ENCODE measurements at regions not wholly inside any gene's neighbourhood (a gene's known extent, or its start where the extent isn't known, plus 50 kb on each side); places are given as distances from the start of the nearest gene placed in this dataset.

DNA sequence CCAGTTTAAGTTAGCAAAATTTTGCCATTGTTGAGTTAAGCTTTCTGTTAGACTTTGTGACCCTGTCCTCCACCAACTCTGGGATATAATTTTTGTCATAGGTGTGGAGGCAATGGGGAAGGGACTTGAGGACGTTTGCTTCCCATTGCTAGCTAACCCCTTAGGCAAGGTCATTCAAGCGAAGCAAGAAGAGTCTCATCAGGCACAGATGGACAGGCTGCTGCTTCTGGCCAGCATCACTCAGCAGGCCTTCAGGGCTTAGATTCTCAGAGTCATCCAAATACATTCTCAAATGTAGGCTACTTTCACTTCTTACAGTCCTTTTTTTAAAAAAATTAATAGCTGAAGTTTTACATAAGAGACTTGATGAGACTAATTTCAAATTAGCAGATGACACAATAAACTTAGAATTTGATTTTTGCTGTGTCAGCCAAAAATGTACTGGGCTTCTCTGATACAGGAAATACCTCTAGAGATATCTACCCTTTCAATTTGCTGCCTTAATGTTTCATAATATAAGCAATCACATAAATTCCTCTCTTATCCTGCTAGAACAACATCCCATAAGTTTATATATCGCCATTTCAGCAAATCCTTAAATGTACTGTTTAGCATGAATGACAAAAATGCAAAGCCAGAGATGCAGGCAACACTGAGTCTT is 875.2 kb downstream of the FLRT2 start:
- Histone ChIP-seq H3K27ac (ENCODE audit: low read depth, low read length) (no peak overlapping the region), H3K4me3 (ENCODE audit: low read length) (no peak overlapping the region), H3K9me3 (ENCODE audit: control insufficient read depth, low read length) (no peaks in the 10 kb centered on the region), H3K9ac (ENCODE audit: extremely low read depth, low read length, poor library complexity, severe bottlenecking) (no peak overlapping the region), H3K4me1 (ENCODE audit: control insufficient read depth, insufficient read depth, low read length) (no peaks in the 10 kb centered on the region), H3K27me3 (ENCODE audit: control insufficient read depth, insufficient read depth, low read length, poor library complexity, severe bottlenecking) (no peaks in the 10 kb centered on the region), H3K36me3 (ENCODE audit: control insufficient read depth, insufficient read depth, low read length) (no peaks in the 10 kb centered on the region)
- H3K4me3 Mint-ChIP-seq, result no peak overlapping the region
- no peaks in the 10 kb centered on the region for H3K36me3 Mint-ChIP-seq (ENCODE audit: low read depth)
- no peak overlapping the region for H3K27ac Mint-ChIP-seq
- WGBS, 2 experiments (ENCODE audit: insufficient coverage in 1 of 2, insufficient read length in 1 of 2), result 83 to 87% methylated on average over 2 to 3 of the region's 3 CpGs
- TF ChIP-seq, protein P1, sequence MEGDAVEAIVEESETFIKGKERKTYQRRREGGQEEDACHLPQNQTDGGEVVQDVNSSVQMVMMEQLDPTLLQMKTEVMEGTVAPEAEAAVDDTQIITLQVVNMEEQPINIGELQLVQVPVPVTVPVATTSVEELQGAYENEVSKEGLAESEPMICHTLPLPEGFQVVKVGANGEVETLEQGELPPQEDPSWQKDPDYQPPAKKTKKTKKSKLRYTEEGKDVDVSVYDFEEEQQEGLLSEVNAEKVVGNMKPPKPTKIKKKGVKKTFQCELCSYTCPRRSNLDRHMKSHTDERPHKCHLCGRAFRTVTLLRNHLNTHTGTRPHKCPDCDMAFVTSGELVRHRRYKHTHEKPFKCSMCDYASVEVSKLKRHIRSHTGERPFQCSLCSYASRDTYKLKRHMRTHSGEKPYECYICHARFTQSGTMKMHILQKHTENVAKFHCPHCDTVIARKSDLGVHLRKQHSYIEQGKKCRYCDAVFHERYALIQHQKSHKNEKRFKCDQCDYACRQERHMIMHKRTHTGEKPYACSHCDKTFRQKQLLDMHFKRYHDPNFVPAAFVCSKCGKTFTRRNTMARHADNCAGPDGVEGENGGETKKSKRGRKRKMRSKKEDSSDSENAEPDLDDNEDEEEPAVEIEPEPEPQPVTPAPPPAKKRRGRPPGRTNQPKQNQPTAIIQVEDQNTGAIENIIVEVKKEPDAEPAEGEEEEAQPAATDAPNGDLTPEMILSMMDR (conservative IDR thresholded peaks at IDR 0.05), result no peak
- H3K27me3 Mint-ChIP-seq (ENCODE audit: insufficient read depth), result no peaks in the 10 kb centered on the region
- H3K4me1 Mint-ChIP-seq, result peaks cover 5% of the 10 kb centered on the region
- H3K9me3 Mint-ChIP-seq, result peaks cover 2% of the 10 kb centered on the region
- DNase-seq, result no peak

DNA sequence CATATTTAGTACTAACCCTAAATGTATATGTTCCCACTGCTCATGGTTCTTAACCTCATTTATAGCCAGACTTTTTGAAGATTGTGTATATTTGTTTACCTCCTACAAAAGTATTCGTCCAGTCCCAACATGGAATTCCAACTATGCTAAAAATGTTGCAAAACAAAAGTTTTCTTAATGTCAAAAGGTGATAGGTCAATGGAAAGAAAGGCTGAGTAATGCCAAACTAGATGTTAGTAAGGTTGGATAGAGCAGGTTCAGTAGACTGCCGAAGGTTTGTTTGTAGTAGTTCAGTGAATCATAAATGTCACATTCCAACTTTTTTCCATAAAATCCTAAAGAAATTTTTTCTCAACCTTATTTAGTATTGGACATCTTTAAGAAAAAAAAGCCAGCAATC is 874.5 kb downstream of the FLRT2 start:
- Histone ChIP-seq H3K36me3 (ENCODE audit: control insufficient read depth, insufficient read depth, low read length) (no peaks in the 10 kb centered on the region), H3K9ac (ENCODE audit: extremely low read depth, low read length, poor library complexity, severe bottlenecking) (no peak overlapping the region), H3K4me1 (ENCODE audit: control insufficient read depth, insufficient read depth, low read length) (no peaks in the 10 kb centered on the region), H3K27ac (ENCODE audit: low read depth, low read length) (no peak overlapping the region), H3K4me3 (ENCODE audit: low read length) (no peak overlapping the region), H3K27me3 (ENCODE audit: control insufficient read depth, insufficient read depth, low read length, poor library complexity, severe bottlenecking) (no peaks in the 10 kb centered on the region), H3K9me3 (ENCODE audit: control insufficient read depth, low read length) (no peaks in the 10 kb centered on the region)
- Mint-ChIP-seq H3K4me3 (no peak overlapping the region), H3K27ac (no peak overlapping the region), H3K27me3 (ENCODE audit: insufficient read depth) (no peaks in the 10 kb centered on the region), H3K4me1 (peaks cover 5% of the 10 kb centered on the region), H3K9me3 (peaks cover 2% of the 10 kb centered on the region), H3K36me3 (ENCODE audit: low read depth) (no peaks in the 10 kb centered on the region)
- 100% methylated on average over 2 of the region's 2 CpGs; no CpG with 5 or more reads in 1 of the 2 experiments for WGBS, 2 experiments (ENCODE audit: insufficient coverage in 1 of 2, insufficient read length in 1 of 2)
- TF ChIP-seq, protein P1 (conservative IDR thresholded peaks at IDR 0.05), result no peak
- DNase-seq, result no peak

DNA sequence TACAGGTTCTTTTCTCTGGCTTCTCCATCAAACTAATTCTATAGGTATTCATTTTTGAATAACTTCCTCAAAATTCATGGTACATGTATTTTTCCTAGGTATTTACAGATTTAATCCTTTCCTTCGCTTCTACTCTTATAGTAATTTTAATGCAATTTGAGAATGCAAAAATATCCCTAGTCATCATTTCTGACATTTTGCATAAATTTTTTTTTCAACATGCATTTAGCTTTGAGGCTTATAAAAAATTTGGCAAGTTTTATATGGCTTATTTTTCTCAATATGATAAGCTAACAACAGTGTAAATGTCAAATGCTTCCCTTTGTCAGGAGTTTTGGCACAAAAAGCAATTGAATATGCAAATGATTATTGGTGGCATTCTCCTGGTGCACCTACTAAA is 872.6 kb downstream of the FLRT2 start:
- no peaks in the 10 kb centered on the region for H3K36me3 ChIP-seq (ENCODE audit: control insufficient read depth, insufficient read depth, low read length)
- H3K9me3 Mint-ChIP-seq, result peaks cover 2% of the 10 kb centered on the region
- 78% methylated on average over 1 of the region's 1 CpG; no CpG with 5 or more reads in 1 of the 2 experiments for WGBS, 2 experiments (ENCODE audit: insufficient coverage in 1 of 2, insufficient read length in 1 of 2)
- H3K27ac ChIP-seq (ENCODE audit: low read depth, low read length), result no peak overlapping the region
- TF ChIP-seq, protein P1 (conservative IDR thresholded peaks at IDR 0.05), result no peak
- H3K36me3 Mint-ChIP-seq (ENCODE audit: low read depth), result no peaks in the 10 kb centered on the region
- DNase-seq, result no peak
- no peaks in the 10 kb centered on the region for H3K27me3 Mint-ChIP-seq (ENCODE audit: insufficient read depth)
- no peak overlapping the region for H3K4me3 Mint-ChIP-seq
- H3K9me3 ChIP-seq (ENCODE audit: control insufficient read depth, low read length), result no peaks in the 10 kb centered on the region
- H3K27ac Mint-ChIP-seq, result no peak overlapping the region
- no peaks in the 10 kb centered on the region for H3K4me1 ChIP-seq (ENCODE audit: control insufficient read depth, insufficient read depth, low read length)
- H3K27me3 ChIP-seq (ENCODE audit: control insufficient read depth, insufficient read depth, low read length, poor library complexity, severe bottlenecking), result no peaks in the 10 kb centered on the region
- no peak overlapping the region for H3K9ac ChIP-seq (ENCODE audit: extremely low read depth, low read length, poor library complexity, severe bottlenecking)
- no peak overlapping the region for H3K4me3 ChIP-seq (ENCODE audit: low read length)
- peaks cover under 1% of the 10 kb centered on the region for H3K4me1 Mint-ChIP-seq

Data from endodermal cell (in vitro differentiated cells).